ENCODE measurements at regions not wholly inside any gene's neighbourhood (a gene's known extent, or its start where the extent isn't known, plus 50 kb on each side); places are given as distances from the start of the nearest gene placed in this dataset.

GRCh38 chr1:187096689-187097088 lies 267.9 kb downstream of the PLA2G4A start:
- TF ChIP-seq, protein P1, sequence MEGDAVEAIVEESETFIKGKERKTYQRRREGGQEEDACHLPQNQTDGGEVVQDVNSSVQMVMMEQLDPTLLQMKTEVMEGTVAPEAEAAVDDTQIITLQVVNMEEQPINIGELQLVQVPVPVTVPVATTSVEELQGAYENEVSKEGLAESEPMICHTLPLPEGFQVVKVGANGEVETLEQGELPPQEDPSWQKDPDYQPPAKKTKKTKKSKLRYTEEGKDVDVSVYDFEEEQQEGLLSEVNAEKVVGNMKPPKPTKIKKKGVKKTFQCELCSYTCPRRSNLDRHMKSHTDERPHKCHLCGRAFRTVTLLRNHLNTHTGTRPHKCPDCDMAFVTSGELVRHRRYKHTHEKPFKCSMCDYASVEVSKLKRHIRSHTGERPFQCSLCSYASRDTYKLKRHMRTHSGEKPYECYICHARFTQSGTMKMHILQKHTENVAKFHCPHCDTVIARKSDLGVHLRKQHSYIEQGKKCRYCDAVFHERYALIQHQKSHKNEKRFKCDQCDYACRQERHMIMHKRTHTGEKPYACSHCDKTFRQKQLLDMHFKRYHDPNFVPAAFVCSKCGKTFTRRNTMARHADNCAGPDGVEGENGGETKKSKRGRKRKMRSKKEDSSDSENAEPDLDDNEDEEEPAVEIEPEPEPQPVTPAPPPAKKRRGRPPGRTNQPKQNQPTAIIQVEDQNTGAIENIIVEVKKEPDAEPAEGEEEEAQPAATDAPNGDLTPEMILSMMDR (IDR thresholded peaks at IDR 0.05; ENCODE audit: low read length), result no peak
- no peak for TF ChIP-seq EZH2 (optimal IDR thresholded peaks at IDR 0.05; ENCODE audit: low read depth, low read length)

Data from MM.1S (cell line).